RPMI8226 (cell line): ENCODE measurements at regions not wholly inside any gene's neighbourhood (a gene's known extent, or its start where the extent isn't known, plus 50 kb on each side); places are given as distances from the start of the nearest gene placed in this dataset.
A peak's percentile ranks its signal among the peaks of the same experiment; 100 is the strongest.

ENCODE experiments used
- DNase-seq: peaks from one replicate; pipeline ENCODE4 v3.0.0-alpha.2; 2015

GRCh38 chr17:71109697-71110096 lies 940.4 kb downstream of the KCNJ2 start:
- DNase-seq: no peak

DNA sequence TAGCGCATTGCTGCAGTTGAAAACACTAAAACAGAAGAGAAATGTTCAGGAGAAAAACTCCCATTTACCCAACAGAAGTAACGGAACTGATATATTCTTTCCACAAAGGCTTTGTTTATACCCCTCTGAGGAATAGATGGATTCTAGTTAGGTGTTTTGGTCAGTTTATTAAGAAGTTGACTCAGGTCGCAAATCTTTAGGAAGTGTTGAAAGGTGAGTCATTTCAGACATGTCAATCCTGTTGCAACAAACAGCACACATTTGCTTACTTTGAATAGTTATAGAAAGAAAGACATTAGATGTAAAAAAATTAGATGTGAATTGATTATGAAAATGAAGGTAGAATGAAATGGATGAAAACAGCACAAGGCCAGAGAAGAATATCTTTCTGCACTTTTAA lies 941.0 kb downstream of the KCNJ2 start:
- DNase-seq: no peak

GRCh38 chr17:71111460-71111859 lies 942.1 kb downstream of the KCNJ2 start:
- no peak for DNase-seq

DNA sequence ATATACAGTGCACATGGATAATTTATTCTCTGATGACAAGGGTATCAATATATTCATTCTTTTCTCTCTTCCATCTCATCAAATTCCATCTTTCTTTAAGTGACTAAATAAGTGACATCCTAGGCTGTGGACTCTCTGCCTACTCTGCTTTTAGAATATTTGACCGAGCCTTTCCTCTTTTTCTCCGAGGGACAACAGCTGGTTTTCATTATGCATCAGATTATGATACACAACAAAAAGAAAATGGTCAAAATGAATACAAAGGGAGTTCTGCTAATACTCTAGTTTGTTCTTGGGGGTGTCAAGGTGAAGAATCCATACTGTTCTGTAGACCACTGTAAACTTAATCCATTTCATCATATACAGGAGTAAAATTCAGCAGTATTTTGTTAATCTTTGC lies 942.6 kb downstream of the KCNJ2 start:
- no peak for DNase-seq

DNA sequence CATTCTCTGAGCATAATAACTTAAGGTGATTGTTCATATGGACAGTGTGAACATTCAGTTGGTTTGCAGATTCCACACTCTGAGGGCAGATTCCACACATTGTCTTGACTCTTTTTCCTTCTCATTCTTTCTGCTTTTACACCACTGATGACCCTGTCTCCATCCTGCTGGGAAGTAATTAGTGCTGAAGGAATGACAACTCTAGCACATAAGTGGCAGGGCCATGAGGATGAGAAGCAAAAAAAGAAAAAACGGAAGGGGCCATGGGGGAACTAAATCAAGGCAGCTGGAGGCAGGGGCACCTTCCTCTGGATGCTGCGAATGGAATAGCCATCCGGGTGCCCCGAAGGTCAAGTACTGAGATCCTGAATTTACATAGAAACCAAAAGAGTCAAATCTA lies 944.0 kb downstream of the KCNJ2 start:
- DNase-seq: no peak

DNA sequence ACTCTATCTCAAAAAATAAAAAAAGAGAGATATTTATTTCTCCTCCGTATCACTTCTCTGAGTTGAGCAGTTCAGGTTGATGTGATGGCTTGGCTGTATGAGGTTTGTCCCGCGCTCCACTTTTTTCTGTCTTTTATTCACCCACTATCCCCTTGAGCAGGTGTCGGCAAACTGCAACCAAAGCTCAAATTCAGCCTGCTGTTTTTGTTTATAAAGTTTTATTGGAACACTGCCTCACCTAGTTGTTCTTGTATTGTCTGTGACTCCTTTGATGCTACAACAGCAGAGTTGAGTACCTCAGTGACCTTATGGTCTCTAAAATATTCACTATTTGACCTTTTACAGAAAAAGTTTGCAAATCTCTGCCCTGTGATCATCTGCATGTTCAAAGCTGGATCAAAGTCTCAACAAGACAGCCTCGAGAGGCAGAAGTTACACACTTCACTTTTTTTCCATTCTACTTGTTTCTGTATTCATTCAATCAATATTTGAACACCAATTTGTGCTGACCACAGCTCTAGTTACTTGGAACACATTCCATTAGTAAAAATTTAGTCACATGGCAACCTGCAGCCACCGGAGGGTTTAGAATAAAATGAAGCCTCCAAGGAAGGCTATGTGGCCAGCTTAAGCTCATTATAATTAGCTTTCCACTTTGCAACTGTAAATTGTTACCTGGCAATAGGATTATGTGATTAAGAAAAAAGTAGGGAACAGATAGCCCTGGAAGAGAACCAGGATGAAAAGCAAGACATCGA lies 945.8 kb downstream of the KCNJ2 start:
- no peak for DNase-seq

DNA sequence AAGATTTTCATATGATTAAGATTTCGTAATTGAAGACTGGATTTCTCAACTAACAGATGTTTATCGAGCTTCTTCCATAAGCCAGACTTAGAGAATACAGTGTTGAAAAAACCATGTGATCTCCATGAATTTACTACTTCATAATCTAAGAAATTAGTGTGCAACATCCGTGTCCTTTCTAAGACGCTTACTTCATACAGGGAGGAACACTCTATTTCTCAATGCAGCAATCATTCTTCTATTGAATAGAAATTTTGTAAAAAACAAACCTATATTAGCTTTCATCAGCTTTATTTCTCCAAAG lies 946.3 kb downstream of the KCNJ2 start:
- no peak for DNase-seq

DNA sequence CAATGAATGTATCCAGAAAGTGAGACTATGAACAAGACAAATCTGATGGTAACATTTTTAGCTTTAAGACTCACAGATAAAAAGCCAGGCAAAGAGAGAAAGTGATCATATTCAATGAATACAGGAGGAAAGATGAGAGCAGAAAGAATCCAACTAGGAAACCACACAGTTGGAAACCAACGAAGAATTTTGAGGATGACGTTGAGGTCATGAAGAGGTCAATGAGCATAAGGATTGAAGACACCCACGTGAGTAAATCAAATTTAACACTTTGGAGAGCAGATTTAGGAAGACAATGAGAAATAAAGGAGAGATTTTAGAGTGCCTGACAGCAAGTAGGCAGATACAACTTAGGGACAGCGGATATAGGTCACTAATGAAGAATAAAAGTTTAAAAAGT lies 948.1 kb downstream of the KCNJ2 start:
- no peak for DNase-seq

- peak; percentile 8 for DNase-seq
These were observed 948.7 kb downstream of the KCNJ2 start for GRCh38 chr17:71118039-71118438.

DNA sequence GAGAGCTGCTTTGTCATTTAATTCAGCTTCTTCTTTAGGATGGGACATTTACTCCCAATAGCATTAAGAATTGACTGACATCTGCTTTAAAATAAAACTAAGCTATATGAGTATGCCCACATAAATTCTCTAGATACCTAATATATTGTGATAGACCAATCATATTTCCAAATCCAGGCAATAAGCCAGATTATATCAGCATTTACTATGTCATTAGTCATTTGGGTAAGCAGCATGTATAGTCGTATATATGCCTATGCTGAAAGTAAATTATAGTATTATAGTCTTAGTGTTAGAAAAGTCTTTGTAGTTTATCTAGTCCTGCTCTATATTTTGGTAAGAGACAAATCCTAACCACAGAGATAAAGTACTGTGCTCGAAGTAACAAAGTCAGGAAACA lies 958.1 kb downstream of the KCNJ2 start:
- DNase-seq: no peak

DNA sequence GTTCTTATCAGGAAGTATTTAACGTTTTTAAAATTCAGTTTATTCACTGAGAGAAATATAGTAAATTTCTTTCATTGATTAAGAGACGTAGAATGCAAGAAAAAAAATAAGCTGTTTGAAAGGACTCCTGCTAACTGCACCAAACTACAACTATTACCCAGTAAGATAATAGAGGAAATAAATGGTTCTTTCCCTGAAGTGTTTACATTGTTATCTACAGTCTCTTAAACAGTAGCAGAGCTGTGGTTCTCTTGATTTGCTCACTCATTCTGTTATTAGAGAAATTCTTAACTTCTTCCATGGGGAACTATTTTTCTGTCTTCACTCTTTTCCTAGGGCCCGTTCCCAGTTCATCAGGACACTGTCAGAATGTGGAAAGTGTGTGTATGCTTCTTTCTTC lies 973.0 kb downstream of the KCNJ2 start:
- DNase-seq: no peak

DNA sequence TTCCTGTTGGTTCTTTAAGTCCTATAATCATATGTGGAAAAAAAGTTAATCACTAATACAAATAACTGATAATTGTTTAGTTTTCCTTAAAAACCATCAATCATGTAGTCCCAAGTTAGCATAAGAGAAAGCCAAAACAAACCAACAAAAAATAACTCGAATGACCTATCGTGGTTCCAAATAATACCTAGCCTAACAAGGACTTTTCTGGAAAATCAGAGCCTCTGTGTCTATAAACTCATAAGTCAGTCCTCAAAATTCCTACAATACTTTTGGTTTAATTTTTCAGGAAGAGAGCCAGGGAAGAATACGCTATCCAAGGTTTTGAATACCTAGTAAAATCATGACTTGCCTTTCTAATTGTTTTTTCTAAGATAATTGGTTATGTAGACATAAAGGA lies 975.3 kb upstream of the SOX9 start:
- no peak for DNase-seq

DNA sequence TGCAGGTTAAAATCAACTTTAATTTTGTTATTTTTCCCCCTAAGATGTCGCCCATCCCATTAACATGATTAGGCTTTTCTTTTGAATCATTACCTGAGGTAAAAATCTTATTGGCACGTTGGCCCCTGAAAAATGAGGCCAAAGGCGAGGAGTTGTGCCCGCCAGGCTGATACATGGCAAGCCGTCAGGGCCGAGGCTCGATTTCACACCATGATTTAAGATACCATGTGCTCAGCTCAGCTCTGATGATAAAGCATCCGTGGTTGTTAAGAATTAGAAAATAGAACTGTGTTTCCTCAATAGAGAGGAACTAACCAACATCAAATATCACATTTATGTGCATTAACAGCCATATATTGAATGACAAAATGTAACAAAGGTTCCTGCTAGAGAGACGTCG lies 972.9 kb upstream of the SOX9 start:
- no peak for DNase-seq

- DNase-seq: no peak
These were observed 971.2 kb upstream of the SOX9 start for GRCh38 chr17:71149607-71150006.

DNA sequence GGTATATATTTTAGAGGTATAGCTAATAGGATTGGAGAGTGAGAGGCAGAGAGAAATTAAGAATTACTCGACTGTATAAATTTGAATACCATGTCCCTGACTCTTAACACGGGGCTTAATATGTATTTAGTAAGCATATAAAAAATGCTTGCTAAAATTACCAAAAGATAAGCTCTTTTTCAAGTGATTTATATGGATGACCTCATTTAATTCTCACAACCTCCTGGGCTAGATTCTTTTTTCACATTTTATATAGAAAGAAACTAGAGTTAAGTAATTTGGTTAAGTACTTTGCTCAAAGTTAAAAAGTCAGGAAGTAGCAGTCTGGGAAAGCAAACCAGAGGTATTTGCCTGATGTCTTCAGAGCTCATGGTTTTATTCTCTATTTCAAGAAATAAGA lies 963.5 kb upstream of the SOX9 start:
- DNase-seq: no peak

GRCh38 chr17:71158437-71158836 lies 962.4 kb upstream of the SOX9 start:
- DNase-seq: no peak

DNA sequence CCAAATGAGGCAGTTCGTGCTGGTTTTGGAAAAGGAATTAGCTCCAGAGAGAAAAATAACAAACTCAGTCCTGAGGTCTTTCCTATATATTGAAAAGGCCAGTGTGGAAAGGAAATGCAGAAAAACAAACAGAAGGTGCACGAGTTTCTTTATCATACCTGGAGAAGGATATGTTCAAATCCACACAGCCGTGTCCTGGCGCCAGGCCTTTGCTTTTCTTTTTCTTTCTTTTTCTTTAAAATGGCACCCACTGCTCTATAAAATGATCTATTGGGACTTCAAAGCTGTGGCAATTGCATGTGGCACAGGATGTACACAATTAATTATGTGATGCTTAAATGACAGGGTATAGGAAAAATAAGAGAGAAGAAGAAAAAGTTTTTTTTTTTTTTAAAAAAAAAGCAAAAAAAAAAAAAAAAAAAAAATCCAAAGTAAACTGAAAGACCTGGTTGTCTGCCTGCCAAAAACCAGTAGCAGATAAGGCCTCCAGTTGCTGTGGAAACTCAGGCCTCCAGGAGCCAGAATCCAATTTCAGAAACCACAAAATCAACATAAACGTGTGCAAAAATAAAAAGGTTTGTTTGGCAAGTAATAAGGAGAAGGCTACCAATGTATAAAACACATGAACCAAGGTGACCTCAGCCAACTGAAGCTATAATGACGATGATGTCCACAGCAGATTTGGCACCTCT lies 957.6 kb upstream of the SOX9 start:
- DNase-seq: peak; percentile 8

DNA sequence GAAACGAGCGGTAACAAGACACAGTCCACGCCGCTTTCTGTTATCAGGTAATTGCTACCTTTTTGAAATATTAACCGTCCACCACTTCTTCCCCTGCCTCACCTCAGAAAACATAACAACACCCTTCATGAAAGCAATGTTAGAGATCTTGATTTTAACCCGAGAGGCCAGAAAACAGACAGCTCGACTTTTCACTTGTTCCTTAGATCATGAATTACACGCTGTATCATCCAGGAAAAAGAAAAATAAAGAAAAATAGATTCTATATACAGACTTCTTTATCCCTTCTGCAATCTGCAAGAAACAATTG lies 957.1 kb upstream of the SOX9 start:
- no peak for DNase-seq

GRCh38 chr17:71164561-71164960 lies 956.3 kb upstream of the SOX9 start:
- DNase-seq: no peak

- no peak for DNase-seq
These were observed 954.5 kb upstream of the SOX9 start for GRCh38 chr17:71166311-71166710.

- DNase-seq: peak; percentile 6
These were observed 952.6 kb upstream of the SOX9 start for GRCh38 chr17:71168053-71168741.

DNA sequence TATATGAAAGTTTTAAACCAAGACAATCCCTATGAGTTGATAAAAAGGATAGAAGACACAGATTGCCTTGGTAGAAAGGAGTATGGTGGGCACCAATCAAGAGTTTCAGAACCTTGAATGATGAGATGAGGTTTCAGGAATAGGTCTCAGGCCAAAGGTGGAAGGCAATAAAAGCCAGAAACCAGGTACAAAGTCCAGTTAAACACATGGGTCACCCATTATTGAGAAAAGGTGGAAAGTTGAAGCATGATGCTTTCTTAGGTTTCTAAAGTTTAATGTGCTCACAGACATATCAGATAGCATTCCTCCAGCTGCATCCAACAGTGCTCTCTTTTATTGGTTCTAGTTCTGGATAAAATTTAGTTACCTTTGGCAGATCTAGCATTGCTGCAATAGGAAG lies 950.8 kb upstream of the SOX9 start:
- DNase-seq: no peak

DNA sequence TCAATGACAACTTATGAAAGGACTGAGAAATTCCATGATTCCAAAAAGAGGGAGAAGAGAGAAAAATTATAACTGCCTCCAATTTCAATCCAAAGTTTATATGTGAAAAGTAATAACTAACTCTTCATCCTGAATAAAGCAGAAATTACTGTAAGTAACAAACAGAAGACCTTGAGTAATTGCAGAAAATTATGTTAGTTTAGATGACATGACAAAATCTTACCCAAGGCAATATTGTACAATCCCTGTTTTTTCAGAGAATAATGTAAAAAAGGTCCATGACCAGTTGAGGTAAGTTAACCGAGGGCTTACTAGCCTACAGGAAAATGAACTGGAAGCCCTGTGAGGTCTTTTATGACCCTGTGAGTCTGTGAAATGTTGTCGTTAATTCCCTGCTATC lies 949.5 kb upstream of the SOX9 start:
- DNase-seq: no peak

GRCh38 chr17:71173991-71174390 lies 946.8 kb upstream of the SOX9 start:
- no peak for DNase-seq

DNA sequence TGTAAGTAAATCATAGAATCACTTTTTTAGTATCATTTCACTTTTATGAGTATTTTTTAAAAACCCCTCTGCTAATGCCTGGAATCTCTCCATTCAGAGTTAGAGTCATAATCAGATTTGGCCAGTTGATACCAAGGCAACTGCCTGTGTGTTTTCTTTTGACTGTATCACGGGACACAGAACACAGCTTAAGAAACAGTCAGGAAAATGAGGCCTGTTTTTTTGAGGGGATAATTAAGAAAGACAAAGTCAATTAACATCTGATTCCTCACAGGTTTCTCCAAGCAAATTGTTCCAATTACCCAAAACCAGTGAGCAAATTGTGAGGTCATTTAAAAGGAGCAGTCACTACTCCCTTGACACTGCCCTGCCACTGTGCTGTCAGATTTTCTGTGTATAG lies 944.5 kb upstream of the SOX9 start:
- DNase-seq: no peak
